Osteoblast (primary cell): ENCODE measurements at regions not wholly inside any gene's neighbourhood (a gene's known extent, or its start where the extent isn't known, plus 50 kb on each side); places are given as distances from the start of the nearest gene placed in this dataset.
"Not testable (repeated sequence)": the region's sequence is repeated elsewhere in the genome, so short reads cannot be mapped to it uniquely, and the experiment has no call there.

ENCODE experiments used
- DNase-seq: peaks from one replicate; pipeline ENCODE4 v3.0.0; 2011; ENCODE audit warnings: low spot score, mixed read lengths; ENCODE audit not compliant: insufficient read length; ENCODE audit errors: missing footprints
- H2AFZ ChIP-seq: 2 replicates; pipeline ENCODE4 v1.6.0; 2011; ENCODE audit warnings: mild to moderate bottlenecking, low read length
- H3K27ac ChIP-seq: 2 replicates; pipeline ENCODE4 v1.5.1; 2011; ENCODE audit warnings: mild to moderate bottlenecking, low read depth, low read length, moderate library complexity
- H3K27me3 ChIP-seq: 2 replicates; pipeline ENCODE4 v1.6.0; 2012; ENCODE audit warnings: mild to moderate bottlenecking, control low read depth, inconsistent platforms, low read length, moderate library complexity; ENCODE audit not compliant: insufficient read depth
- H3K36me3 ChIP-seq: 2 replicates; pipeline ENCODE4 v1.5.1; 2011; ENCODE audit warnings: mild to moderate bottlenecking, low read length, control low read depth, moderate library complexity; ENCODE audit not compliant: insufficient read depth
- H3K4me1 ChIP-seq: 2 replicates; pipeline ENCODE4 v1.5.1; 2011; ENCODE audit warnings: mild to moderate bottlenecking, low read length, control low read depth, moderate library complexity; ENCODE audit not compliant: insufficient read depth
- H3K4me2 ChIP-seq: 2 replicates; pipeline ENCODE4 v1.6.0; 2011; ENCODE audit warnings: mild to moderate bottlenecking, low read length; ENCODE audit not compliant: insufficient read depth
- H3K4me3 ChIP-seq: fragments of 200-600 bp; sonication (generic); 3 replicates; pipeline ENCODE4 v1.5.1; 2012; ENCODE audit warnings: mild to moderate bottlenecking, low read length, inconsistent platforms; ENCODE audit not compliant: insufficient read depth
- H3K79me2 ChIP-seq: 2 replicates; pipeline ENCODE4 v1.6.0; 2012; ENCODE audit warnings: mild to moderate bottlenecking, low read length, control low read depth, inconsistent platforms; ENCODE audit not compliant: insufficient read depth
- H3K9me3 ChIP-seq: 2 replicates; pipeline ENCODE4 v1.5.1; 2011; ENCODE audit warnings: low read depth, low read length, control low read depth
- H4K20me1 ChIP-seq: 2 replicates; pipeline ENCODE4 v1.6.0; 2012; ENCODE audit warnings: mild to moderate bottlenecking, low read length, control low read depth; ENCODE audit not compliant: insufficient read depth
- TF ChIP-seq, protein P1 (sequence below): IDR thresholded peaks from 2 replicates; pipeline ENCODE4 v1.5.1; 2011; ENCODE audit warnings: mild to moderate bottlenecking, low read depth, low read length, moderate library complexity; ENCODE audit errors: extremely low read depth

DNA sequence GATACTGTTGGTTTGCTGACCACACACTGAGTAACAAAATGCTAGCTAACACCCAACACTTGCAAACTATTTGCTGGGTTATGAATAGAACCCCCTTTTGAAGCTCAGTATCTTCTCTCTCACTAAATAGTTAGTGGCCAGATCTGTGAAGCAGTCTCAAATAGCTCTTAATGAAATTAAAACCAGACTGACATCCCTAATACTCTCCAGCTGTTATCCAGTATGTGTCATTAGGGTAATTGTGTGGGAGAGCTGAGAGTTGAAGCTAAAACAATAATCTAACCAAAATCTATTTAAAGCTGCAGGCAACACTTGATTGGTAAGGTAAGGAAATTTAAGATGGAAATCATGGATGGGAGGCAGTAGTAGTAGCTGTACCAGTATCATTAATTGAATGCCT is 110.4 kb upstream of the RORA start:
- no peaks in the 10 kb centered on the region for H3K79me2 ChIP-seq
- no peaks in the 10 kb centered on the region for H3K9me3 ChIP-seq
- no peak overlapping the region for H3K4me3 ChIP-seq
- H3K4me2 ChIP-seq = no peak overlapping the region
- no peak overlapping the region for H3K27ac ChIP-seq
- no peak for DNase-seq
- no peaks in the 10 kb centered on the region for H3K36me3 ChIP-seq
- no peaks in the 10 kb centered on the region for H3K4me1 ChIP-seq
- TF ChIP-seq, protein P1, sequence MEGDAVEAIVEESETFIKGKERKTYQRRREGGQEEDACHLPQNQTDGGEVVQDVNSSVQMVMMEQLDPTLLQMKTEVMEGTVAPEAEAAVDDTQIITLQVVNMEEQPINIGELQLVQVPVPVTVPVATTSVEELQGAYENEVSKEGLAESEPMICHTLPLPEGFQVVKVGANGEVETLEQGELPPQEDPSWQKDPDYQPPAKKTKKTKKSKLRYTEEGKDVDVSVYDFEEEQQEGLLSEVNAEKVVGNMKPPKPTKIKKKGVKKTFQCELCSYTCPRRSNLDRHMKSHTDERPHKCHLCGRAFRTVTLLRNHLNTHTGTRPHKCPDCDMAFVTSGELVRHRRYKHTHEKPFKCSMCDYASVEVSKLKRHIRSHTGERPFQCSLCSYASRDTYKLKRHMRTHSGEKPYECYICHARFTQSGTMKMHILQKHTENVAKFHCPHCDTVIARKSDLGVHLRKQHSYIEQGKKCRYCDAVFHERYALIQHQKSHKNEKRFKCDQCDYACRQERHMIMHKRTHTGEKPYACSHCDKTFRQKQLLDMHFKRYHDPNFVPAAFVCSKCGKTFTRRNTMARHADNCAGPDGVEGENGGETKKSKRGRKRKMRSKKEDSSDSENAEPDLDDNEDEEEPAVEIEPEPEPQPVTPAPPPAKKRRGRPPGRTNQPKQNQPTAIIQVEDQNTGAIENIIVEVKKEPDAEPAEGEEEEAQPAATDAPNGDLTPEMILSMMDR = no peak
- H2AFZ ChIP-seq = no peak overlapping the region
- H4K20me1 ChIP-seq = no peaks in the 10 kb centered on the region
- no peaks in the 10 kb centered on the region for H3K27me3 ChIP-seq

DNA sequence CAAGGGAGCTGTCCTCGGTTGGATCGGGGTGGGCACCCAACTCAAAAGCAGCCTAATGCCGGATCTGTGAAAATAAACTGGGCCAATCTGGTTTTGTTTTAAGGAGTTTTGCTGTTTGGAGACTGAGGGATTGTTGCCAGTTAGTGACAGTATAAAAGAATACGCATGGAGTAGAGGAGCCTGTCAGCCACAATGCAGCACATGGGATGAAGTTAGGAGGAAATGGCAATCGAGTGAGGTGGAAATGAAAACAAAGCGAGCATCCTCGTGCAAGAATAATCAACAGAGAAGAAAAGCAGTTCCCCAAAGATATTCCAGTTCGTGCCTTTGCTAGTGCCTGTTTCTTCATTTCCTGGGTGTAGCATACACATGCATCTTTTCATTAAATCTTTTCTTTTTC is 108.4 kb upstream of the RORA start:
- H3K4me2 ChIP-seq = no peak overlapping the region
- no peak for DNase-seq

DNA sequence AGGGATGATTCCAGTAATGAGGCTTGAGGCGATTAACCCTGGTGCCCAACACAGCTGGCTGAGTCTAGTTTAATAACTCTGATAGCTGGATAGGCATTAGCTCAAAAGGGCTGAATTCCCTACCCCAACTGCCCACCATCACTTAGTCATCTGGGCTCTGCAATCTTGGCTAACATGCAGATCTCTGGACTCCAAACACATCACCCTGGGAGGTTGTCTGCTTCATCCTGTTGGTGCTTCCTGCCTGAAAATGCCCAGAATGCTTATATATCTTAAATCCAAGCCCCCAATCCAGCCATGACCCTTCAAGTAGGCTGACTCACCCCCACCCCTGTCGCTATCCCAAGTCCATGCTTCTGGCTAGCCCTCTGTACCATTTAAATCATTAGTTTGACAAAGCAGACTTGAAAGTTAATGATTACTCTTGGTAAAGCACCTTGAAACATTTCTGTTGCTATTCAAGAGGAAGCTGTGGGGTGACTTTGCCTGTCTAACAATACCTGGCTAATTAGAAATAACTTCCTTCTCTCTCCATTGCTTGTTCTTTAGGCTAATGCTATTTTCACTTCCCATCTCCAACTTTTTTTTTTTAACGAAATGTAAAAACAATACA is 107.0 kb upstream of the RORA start:
- Histone ChIP-seq H3K9me3 (no peaks in the 10 kb centered on the region), H3K4me2 (no peak overlapping the region), H2AFZ (no peak overlapping the region), H3K4me1 (no peaks in the 10 kb centered on the region), H3K79me2 (no peaks in the 10 kb centered on the region), H4K20me1 (no peaks in the 10 kb centered on the region), H3K27ac (no peak overlapping the region), H3K4me3 (no peak overlapping the region), H3K36me3 (no peaks in the 10 kb centered on the region), H3K27me3 (no peaks in the 10 kb centered on the region)
- no peak for DNase-seq
- TF ChIP-seq, protein P1 = no peak

More for the DNA sequence above, 108.4 kb upstream of the RORA start:
- Histone ChIP-seq H3K4me1 (no peaks in the 10 kb centered on the region), H3K27me3 (no peaks in the 10 kb centered on the region), H3K9me3 (no peaks in the 10 kb centered on the region), H3K27ac (no peak overlapping the region), H2AFZ (no peak overlapping the region), H3K36me3 (no peaks in the 10 kb centered on the region), H3K4me3 (no peak overlapping the region), H4K20me1 (no peaks in the 10 kb centered on the region), H3K79me2 (no peaks in the 10 kb centered on the region)
- TF ChIP-seq, protein P1 = no peak

DNA sequence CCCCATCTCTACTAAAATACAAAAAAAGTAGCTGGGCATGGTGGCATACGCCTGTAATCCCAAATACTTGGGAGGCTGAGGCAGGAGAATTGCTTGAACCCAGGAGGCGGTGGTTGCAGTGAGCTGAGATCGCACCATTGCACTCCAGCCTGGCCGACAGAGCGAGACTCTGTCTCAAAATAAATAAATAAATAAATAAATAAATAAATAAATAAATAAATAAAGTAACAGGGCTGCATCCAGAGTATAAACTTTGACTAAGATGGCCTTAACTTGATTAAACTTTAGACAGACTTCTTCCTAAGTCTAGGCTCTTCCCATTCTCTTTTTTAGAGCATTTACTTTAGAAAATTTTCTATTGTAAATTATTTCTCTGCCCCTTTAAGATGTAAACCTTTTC is 105.6 kb upstream of the RORA start:
- H3K27ac ChIP-seq, DNase-seq, H3K4me2 ChIP-seq, H2AFZ ChIP-seq, H3K36me3 ChIP-seq, H3K4me1 ChIP-seq, H3K79me2 ChIP-seq, H3K9me3 ChIP-seq, H3K4me3 ChIP-seq, H3K27me3 ChIP-seq, H4K20me1 ChIP-seq: not testable (repeated sequence)
